Thoracic aorta (tissue), 2 donors: ENCODE measurements at regions not wholly inside any gene's neighbourhood (a gene's known extent, or its start where the extent isn't known, plus 50 kb on each side); places are given as distances from the start of the nearest gene placed in this dataset.
"Not testable (repeated sequence)": the region's sequence is repeated elsewhere in the genome, so short reads cannot be mapped to it uniquely, and the experiment has no call there.

ENCODE experiments used
- ATAC-seq: fragments of 150-250 bp; one replicate; pipeline ENCODE4 v1.8.0; 2017; ENCODE audit warnings: low read depth; ENCODE audit not compliant: insufficient number of reproducible peaks, low FRiP score
- DNase-seq: peaks from one replicate; pipeline ENCODE4 v3.0.0-alpha.2; 2020; ENCODE audit warnings: low spot score
- H3K27ac ChIP-seq, 2 donors: fragments of 200-600 bp; sonication (generic); 1 replicate in 1 of 2; 2 replicates in 1 of 2; pipeline ENCODE4 v1.5.1; 2016; ENCODE audit warnings: mild to moderate bottlenecking in 2 of 2, moderate library complexity in 2 of 2
- H3K27me3 ChIP-seq: fragments of 200-600 bp; sonication (generic); replicated peaks from 2 replicates; pipeline ENCODE4 v1.6.0; 2016; ENCODE audit warnings: mild to moderate bottlenecking; ENCODE audit not compliant: insufficient read depth
- H3K36me3 ChIP-seq: fragments of 200-600 bp; sonication (generic); one replicate; pipeline ENCODE4 v1.5.1; 2016
- H3K4me1 ChIP-seq, 2 donors: fragments of 200-600 bp; sonication (generic); 1 replicate in 1 of 2; 2 replicates in 1 of 2; pipeline versions ENCODE4 v1.5.1 to v1.6.0; 2016; ENCODE audit warnings: low read depth in 2 of 2, mild to moderate bottlenecking in 1 of 2; ENCODE audit not compliant: control insufficient read depth in 1 of 2
- H3K4me3 ChIP-seq: fragments of 200-600 bp; sonication (generic); 2 replicates; pipeline ENCODE4 v1.5.1; 2016; ENCODE audit warnings: mild to moderate bottlenecking
- H3K9me3 ChIP-seq: fragments of 200-600 bp; sonication (generic); 2 replicates; pipeline ENCODE4 v1.5.1; 2016
- CTCF ChIP-seq: fragments of 200-600 bp; sonication (generic); IDR thresholded peaks from one replicate; pipeline ENCODE4 v1.5.1; 2019; ENCODE audit warnings: antibody characterized with exemption

GRCh38 chr3:176106380-176106779, 1090.9 kb downstream of the TBL1XR1 start:
- Histone ChIP-seq H3K27me3 (no peaks in the 10 kb centered on the region), H3K9me3 (no peaks in the 10 kb centered on the region), H3K4me1 (no peaks in the 10 kb centered on the region), H3K27ac (no peak overlapping the region), H3K4me3 (no peak overlapping the region), H3K36me3 (no peaks in the 10 kb centered on the region)
- DNase-seq (no peak), ATAC-seq (no peak)
- TF ChIP-seq CTCF, result no peak

- no peaks in the 10 kb centered on the region for H3K9me3 ChIP-seq
- no peak overlapping the region for H3K4me3 ChIP-seq
- TF ChIP-seq CTCF, result no peak
- DNase-seq, result no peak
- H3K4me1 ChIP-seq, result peaks cover 2 to 4% of the 10 kb centered on the region in 2 donors
- no peaks in the 10 kb centered on the region for H3K36me3 ChIP-seq
- no peak for ATAC-seq
- no peak overlapping the region for H3K27ac ChIP-seq
- H3K27me3 ChIP-seq, result no peaks in the 10 kb centered on the region
Observed at GRCh38 chr3:176097027-176097426, 1100.3 kb downstream of the TBL1XR1 start.

- H3K4me3 ChIP-seq, H3K36me3 ChIP-seq, DNase-seq, ATAC-seq, H3K27me3 ChIP-seq, H3K27ac ChIP-seq, H3K9me3 ChIP-seq: not testable (repeated sequence)
- peaks cover 12 to 13% of the 10 kb centered on the region in 2 donors for H3K4me1 ChIP-seq
Observed at GRCh38 chr3:176093892-176094291, 1103.4 kb downstream of the TBL1XR1 start.

GRCh38 chr3:176090727-176091126, 1106.6 kb downstream of the TBL1XR1 start:
- Histone ChIP-seq H3K4me1 (peaks cover 12 to 13% of the 10 kb centered on the region in 2 donors), H3K4me3 (no peak overlapping the region), H3K36me3 (no peaks in the 10 kb centered on the region), H3K9me3 (peaks cover 5% of the 10 kb centered on the region), H3K27me3 (no peaks in the 10 kb centered on the region), H3K27ac (peak overlapping the region in 1 of 2 donors; percentile 34)
- TF ChIP-seq CTCF, result no peak
- no peak for DNase-seq
- ATAC-seq, result no peak

- Histone ChIP-seq H3K27me3 (no peaks in the 10 kb centered on the region), H3K4me3 (no peak overlapping the region), H3K9me3 (peaks cover 5% of the 10 kb centered on the region), H3K4me1 (peaks cover 12 to 13% of the 10 kb centered on the region in 2 donors), H3K27ac (no peak overlapping the region), H3K36me3 (no peaks in the 10 kb centered on the region)
- no peak for DNase-seq
- ATAC-seq, result no peak
- no peak for TF ChIP-seq CTCF
Observed at GRCh38 chr3:176088962-176089383, 1108.3 kb downstream of the TBL1XR1 start.

GRCh38 chr3:176087066-176087697, 1110.1 kb downstream of the TBL1XR1 start:
- TF ChIP-seq CTCF, result no peak
- no peak overlapping the region for H3K27ac ChIP-seq

More at GRCh38 chr3:176087066-176087697, 1110.1 kb downstream of the TBL1XR1 start:
- Histone ChIP-seq H3K27me3 (no peaks in the 10 kb centered on the region), H3K36me3 (no peaks in the 10 kb centered on the region), H3K4me3 (no peak overlapping the region), H3K9me3 (peaks cover 5% of the 10 kb centered on the region), H3K4me1 (peaks cover 9 to 12% of the 10 kb centered on the region in 2 donors)
- ATAC-seq, result no peak
- DNase-seq, result no peak
